ENCODE measurements at regions not wholly inside any gene's neighbourhood (a gene's known extent, or its start where the extent isn't known, plus 50 kb on each side); places are given as distances from the start of the nearest gene placed in this dataset.

GRCh38 chr3:7817239-7817638 is 684.4 kb upstream of the LMCD1 start:
- H3K79me2 ChIP-seq (ENCODE audit: control insufficient read depth, insufficient read depth, low read length), result no peaks in the 10 kb centered on the region
- H4K20me1 ChIP-seq (replicated peaks; ENCODE audit: control insufficient read depth, extremely low read depth, insufficient read depth, low read length), result no peaks in the 10 kb centered on the region
- no peak overlapping the region for H2AFZ ChIP-seq (ENCODE audit: low read depth, low read length)
- intact Hi-C loops (cut with micrococcal nuclease), result no loop called here
- BruUV-seq (replicated peaks), result no TSS peak
- no peak for TF ChIP-seq CTCF (IDR thresholded peaks at IDR 0.05; ENCODE audit: extremely low read depth in 1 of 2, insufficient read depth in 1 of 2, low read depth in 1 of 2, low read length in 2 of 2)
- no peak for TF ChIP-seq FOS (IDR thresholded peaks at IDR 0.05; ENCODE audit: borderline replicate concordance, insufficient read depth, low read length)
- no peak for TF ChIP-seq MYC (IDR thresholded peaks at IDR 0.05; ENCODE audit: low read depth, low read length)
- TF ChIP-seq JUN (IDR thresholded peaks at IDR 0.05; ENCODE audit: borderline replicate concordance, insufficient read depth, insufficient read length, low read depth), result no peak
- TF ChIP-seq EZH2 (IDR thresholded peaks at IDR 0.05; ENCODE audit: borderline replicate concordance, low read depth, low read length, severe bottlenecking), result no peak
- no peak for TF ChIP-seq MAX (IDR thresholded peaks at IDR 0.05; ENCODE audit: insufficient read depth, insufficient read length)
- TF ChIP-seq POLR2A (IDR thresholded peaks at IDR 0.05; ENCODE audit: low read depth, low read length), result no peak
- TF ChIP-seq GATA2 (IDR thresholded peaks at IDR 0.05; ENCODE audit: insufficient read depth, insufficient read length, low read depth, low read length), result no peak
- no peak for TF ChIP-seq POLR2AphosphoS5 (IDR thresholded peaks at IDR 0.05; ENCODE audit: insufficient read depth, low read depth, low read length)
- FAIRE-seq (no peak), DNase-seq (ENCODE audit: low read depth, low spot score) (no peak)
- dilution Hi-C loops (cut with MboI; ENCODE audit: extremely low pct_ligation_motif_present, low sequenced_read_pairs), result no loop called here
- no peaks in the 10 kb centered on the region for H3K4me1 ChIP-seq (ENCODE audit: control insufficient read depth, extremely low read depth, insufficient read depth, low read length)
- no peak overlapping the region for H3K4me3 ChIP-seq (replicated peaks in 1 of 3; ENCODE audit: insufficient read depth in 1 of 3, low read depth in 1 of 3, low read length in 3 of 3)
- no peaks in the 10 kb centered on the region for H3K36me3 ChIP-seq (ENCODE audit: control insufficient read depth in 2 of 2, extremely low read depth in 1 of 2, insufficient read depth in 2 of 2, low read length in 2 of 2)
- CTCF ChIA-PET, result interaction anchor here (1.2 kb wide), 1 partner anchor 17 kb away, joined by 3 read pairs; no protein-coding TSS in a partner anchor
- no peaks in the 10 kb centered on the region for H3K9me1 ChIP-seq (replicated peaks; ENCODE audit: control insufficient read depth, extremely low read depth, insufficient read depth, low read length)
- no peak overlapping the region for H3K9ac ChIP-seq (replicated peaks; ENCODE audit: extremely low read depth, insufficient read depth, low read length)
- H3K27ac ChIP-seq (ENCODE audit: insufficient read depth, low read depth, low read length), result no peak overlapping the region
- POLR2A ChIA-PET, result no interaction called here
- H3K4me2 ChIP-seq (ENCODE audit: insufficient read depth, low read length), result no peak overlapping the region
- H3K9me3 ChIP-seq (replicated peaks; ENCODE audit: control insufficient read depth, insufficient read depth, low read length), result no peaks in the 10 kb centered on the region
- no peaks in the 10 kb centered on the region for H3K27me3 ChIP-seq (ENCODE audit: control insufficient read depth in 2 of 2, insufficient read depth in 2 of 2, low read length in 2 of 2)

Measured in endothelial cell of umbilical vein (primary cell).